ENCODE measurements at regions not wholly inside any gene's neighbourhood (a gene's known extent, or its start where the extent isn't known, plus 50 kb on each side); places are given as distances from the start of the nearest gene placed in this dataset.

- no peak overlapping the region for H3K27ac ChIP-seq
- peaks cover 0 to 5% (median 0%) of the 10 kb centered on the region in 12 donors for H3K9me3 ChIP-seq
- no peak overlapping the region for H3K4me3 ChIP-seq
- TF ChIP-seq POLR2A (IDR thresholded peaks at IDR 0.05): no peak
- no peak for TF ChIP-seq CTCF (IDR thresholded peaks at IDR 0.05)
- 30 to 45% (median 35%) methylated on average over 1 of the region's 1 CpG for WGBS, 4 donors
- intact Hi-C loops (cut with DNase I): loop anchor here in 4 of 10 donors (10.0 kb wide), 1 partner anchor 140 kb away; no protein-coding TSS in a partner anchor
- DNase-seq (no peak), ATAC-seq (no peak)
- H3K27me3 ChIP-seq: peaks cover 0 to 4% (median 0%) of the 10 kb centered on the region in 9 donors
- no peaks in the 10 kb centered on the region for H3K36me3 ChIP-seq
- H3K4me1 ChIP-seq: no peaks in the 10 kb centered on the region
Measured at GRCh38 chr6:24064832-24065231, 61.2 kb upstream of the NRSN1 start.

- DNase-seq (no peak), ATAC-seq (no peak)
- H3K27ac ChIP-seq: no peak overlapping the region
- TF ChIP-seq POLR2A (IDR thresholded peaks at IDR 0.05) (no peak), CTCF (IDR thresholded peaks at IDR 0.05) (no peak)
- peaks cover 0 to 5% (median 0%) of the 10 kb centered on the region in 12 donors for H3K9me3 ChIP-seq
- peaks cover 0 to 4% (median 0%) of the 10 kb centered on the region in 9 donors for H3K27me3 ChIP-seq
- no peaks in the 10 kb centered on the region for H3K36me3 ChIP-seq
- WGBS, 4 donors: 29 to 42% (median 37%) methylated on average over 3 of the region's 3 CpGs
- no peaks in the 10 kb centered on the region for H3K4me1 ChIP-seq
- no peak overlapping the region for H3K4me3 ChIP-seq
- intact Hi-C loops (cut with DNase I): loop anchor here in 4 of 10 donors (10.0 kb wide), 1 partner anchor 135 kb away; no protein-coding TSS in a partner anchor
Measured at GRCh38 chr6:24069526-24069925, 56.5 kb upstream of the NRSN1 start.

- WGBS, 4 donors: 73 to 87% (median 76%) methylated on average over 6 of the region's 6 CpGs
- intact Hi-C loops (cut with DNase I): no loop called here
Measured at GRCh38 chr6:24072038-24072746, 53.8 kb upstream of the NRSN1 start.

More at GRCh38 chr6:24072038-24072746, 53.8 kb upstream of the NRSN1 start:
- Histone ChIP-seq H3K4me3 (no peak overlapping the region), H3K36me3 (no peaks in the 10 kb centered on the region), H3K27me3 (peaks cover 0 to under 1% (median 0%) of the 10 kb centered on the region in 9 donors), H3K27ac (no peak overlapping the region), H3K9me3 (no peaks in the 10 kb centered on the region), H3K4me1 (no peaks in the 10 kb centered on the region)
- DNase-seq (peak in 1 of 5 donors; percentile 49), ATAC-seq (no peak)
- TF ChIP-seq POLR2A (IDR thresholded peaks at IDR 0.05) (no peak), CTCF (IDR thresholded peaks at IDR 0.05) (no peak)
